ENCODE measurements at regions not wholly inside any gene's neighbourhood (a gene's known extent, or its start where the extent isn't known, plus 50 kb on each side); places are given as distances from the start of the nearest gene placed in this dataset.

DNA sequence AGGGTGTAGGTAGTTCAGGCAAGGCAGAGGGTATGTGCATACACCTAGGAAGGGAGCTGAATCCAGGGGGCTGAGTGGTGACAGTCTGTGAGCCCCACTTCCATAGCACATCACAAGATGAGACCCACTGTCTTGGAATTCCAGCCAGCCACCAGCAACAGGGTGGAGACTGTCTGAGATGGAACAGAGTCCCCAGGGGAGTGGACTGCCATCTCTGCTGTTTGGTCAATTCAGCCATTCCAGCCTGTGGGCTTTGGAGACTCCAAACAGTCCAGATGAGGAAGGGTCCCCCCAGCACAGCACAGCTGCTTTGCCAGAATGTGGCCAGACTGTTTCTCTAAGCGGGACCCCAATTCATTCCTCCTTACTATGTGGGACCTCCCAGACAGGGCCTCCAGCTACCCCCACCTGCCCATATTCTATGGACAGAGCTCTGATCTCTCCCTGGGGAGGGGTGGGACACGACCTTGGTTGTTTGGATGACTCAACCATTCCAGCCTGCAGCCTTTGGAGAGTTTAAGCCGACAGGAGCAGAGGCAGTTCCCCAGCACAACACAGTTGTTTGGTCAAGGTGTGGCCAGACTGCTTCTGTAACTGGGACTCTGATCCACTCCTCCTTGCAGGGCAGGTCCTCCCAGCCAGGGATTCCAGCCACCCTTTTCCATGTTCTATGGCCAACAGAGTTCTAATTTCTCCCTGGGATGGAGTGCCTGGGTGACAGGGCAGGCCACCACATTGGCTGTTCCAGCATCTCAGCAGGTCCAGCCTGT is 178.0 kb downstream of the RND3 start:
- Histone ChIP-seq H3F3A (replicated peaks; ENCODE audit: insufficient read depth) (no peaks in the 10 kb centered on the region), H3K27ac (ENCODE audit: low read depth in 2 of 2, low read length in 1 of 2) (no peak overlapping the region), H2AFZ (ENCODE audit: low read depth) (no peak overlapping the region), H3K27me3 (ENCODE audit: insufficient read depth) (no peaks in the 10 kb centered on the region), H3K36me3 (replicated peaks in 1 of 2; ENCODE audit: control insufficient read depth in 1 of 2, insufficient read depth in 2 of 2, low read length in 1 of 2) (no peaks in the 10 kb centered on the region), H3K4me3 (ENCODE audit: low read depth in 2 of 2, low read length in 1 of 2) (no peak overlapping the region), H3K9ac (no peak overlapping the region), H3K79me2 (ENCODE audit: insufficient read depth) (no peaks in the 10 kb centered on the region), H3K9me2 (no peaks in the 10 kb centered on the region), H4K20me1 (ENCODE audit: insufficient read depth) (no peaks in the 10 kb centered on the region), H3K4me2 (no peak overlapping the region), H3K9me3 (peaks cover 8% of the 10 kb centered on the region), H3K4me1 (ENCODE audit: control insufficient read depth in 1 of 2, insufficient read depth in 2 of 2, low read depth in 1 of 2, low read length in 1 of 2) (no peaks in the 10 kb centered on the region)
- DNase-seq: no peak
- ChIA-PET CTCF (no interaction called here), POLR2A (no interaction called here)
- no peak for TF ChIP-seq SMC3 (IDR thresholded peaks at IDR 0.05; ENCODE audit: low read depth, low read length)
- TF ChIP-seq GABPA (IDR thresholded peaks at IDR 0.05; ENCODE audit: low read depth): no peak
- no peak for TF ChIP-seq POLR2AphosphoS5 (IDR thresholded peaks at IDR 0.05; ENCODE audit: low read depth, low read length)
- TF ChIP-seq, protein P1, sequence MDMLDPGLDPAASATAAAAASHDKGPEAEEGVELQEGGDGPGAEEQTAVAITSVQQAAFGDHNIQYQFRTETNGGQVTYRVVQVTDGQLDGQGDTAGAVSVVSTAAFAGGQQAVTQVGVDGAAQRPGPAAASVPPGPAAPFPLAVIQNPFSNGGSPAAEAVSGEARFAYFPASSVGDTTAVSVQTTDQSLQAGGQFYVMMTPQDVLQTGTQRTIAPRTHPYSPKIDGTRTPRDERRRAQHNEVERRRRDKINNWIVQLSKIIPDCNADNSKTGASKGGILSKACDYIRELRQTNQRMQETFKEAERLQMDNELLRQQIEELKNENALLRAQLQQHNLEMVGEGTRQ (IDR thresholded peaks at IDR 0.05; ENCODE audit: borderline replicate concordance, low read depth, low read length): no peak
- no peak for TF ChIP-seq GATA2 (CRISPR knock-in tag; IDR thresholded peaks at IDR 0.05)
- TF ChIP-seq, protein P2, sequence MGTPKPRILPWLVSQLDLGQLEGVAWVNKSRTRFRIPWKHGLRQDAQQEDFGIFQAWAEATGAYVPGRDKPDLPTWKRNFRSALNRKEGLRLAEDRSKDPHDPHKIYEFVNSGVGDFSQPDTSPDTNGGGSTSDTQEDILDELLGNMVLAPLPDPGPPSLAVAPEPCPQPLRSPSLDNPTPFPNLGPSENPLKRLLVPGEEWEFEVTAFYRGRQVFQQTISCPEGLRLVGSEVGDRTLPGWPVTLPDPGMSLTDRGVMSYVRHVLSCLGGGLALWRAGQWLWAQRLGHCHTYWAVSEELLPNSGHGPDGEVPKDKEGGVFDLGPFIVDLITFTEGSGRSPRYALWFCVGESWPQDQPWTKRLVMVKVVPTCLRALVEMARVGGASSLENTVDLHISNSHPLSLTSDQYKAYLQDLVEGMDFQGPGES (IDR thresholded peaks at IDR 0.05; ENCODE audit: low read depth, low read length): no peak
- TF ChIP-seq RAD21 (IDR thresholded peaks at IDR 0.05; ENCODE audit: low read length): no peak
- TF ChIP-seq RFX5 (IDR thresholded peaks at IDR 0.05; ENCODE audit: low read length): no peak
- TF ChIP-seq, protein P3, sequence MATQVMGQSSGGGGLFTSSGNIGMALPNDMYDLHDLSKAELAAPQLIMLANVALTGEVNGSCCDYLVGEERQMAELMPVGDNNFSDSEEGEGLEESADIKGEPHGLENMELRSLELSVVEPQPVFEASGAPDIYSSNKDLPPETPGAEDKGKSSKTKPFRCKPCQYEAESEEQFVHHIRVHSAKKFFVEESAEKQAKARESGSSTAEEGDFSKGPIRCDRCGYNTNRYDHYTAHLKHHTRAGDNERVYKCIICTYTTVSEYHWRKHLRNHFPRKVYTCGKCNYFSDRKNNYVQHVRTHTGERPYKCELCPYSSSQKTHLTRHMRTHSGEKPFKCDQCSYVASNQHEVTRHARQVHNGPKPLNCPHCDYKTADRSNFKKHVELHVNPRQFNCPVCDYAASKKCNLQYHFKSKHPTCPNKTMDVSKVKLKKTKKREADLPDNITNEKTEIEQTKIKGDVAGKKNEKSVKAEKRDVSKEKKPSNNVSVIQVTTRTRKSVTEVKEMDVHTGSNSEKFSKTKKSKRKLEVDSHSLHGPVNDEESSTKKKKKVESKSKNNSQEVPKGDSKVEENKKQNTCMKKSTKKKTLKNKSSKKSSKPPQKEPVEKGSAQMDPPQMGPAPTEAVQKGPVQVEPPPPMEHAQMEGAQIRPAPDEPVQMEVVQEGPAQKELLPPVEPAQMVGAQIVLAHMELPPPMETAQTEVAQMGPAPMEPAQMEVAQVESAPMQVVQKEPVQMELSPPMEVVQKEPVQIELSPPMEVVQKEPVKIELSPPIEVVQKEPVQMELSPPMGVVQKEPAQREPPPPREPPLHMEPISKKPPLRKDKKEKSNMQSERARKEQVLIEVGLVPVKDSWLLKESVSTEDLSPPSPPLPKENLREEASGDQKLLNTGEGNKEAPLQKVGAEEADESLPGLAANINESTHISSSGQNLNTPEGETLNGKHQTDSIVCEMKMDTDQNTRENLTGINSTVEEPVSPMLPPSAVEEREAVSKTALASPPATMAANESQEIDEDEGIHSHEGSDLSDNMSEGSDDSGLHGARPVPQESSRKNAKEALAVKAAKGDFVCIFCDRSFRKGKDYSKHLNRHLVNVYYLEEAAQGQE (IDR thresholded peaks at IDR 0.05; ENCODE audit: low read depth, low read length): no peak
- TF ChIP-seq NFIC (IDR thresholded peaks at IDR 0.05; ENCODE audit: borderline replicate concordance): no peak
- TF ChIP-seq MEF2A (IDR thresholded peaks at IDR 0.05; ENCODE audit: borderline replicate concordance, low read depth): no peak
- TF ChIP-seq, protein P4, sequence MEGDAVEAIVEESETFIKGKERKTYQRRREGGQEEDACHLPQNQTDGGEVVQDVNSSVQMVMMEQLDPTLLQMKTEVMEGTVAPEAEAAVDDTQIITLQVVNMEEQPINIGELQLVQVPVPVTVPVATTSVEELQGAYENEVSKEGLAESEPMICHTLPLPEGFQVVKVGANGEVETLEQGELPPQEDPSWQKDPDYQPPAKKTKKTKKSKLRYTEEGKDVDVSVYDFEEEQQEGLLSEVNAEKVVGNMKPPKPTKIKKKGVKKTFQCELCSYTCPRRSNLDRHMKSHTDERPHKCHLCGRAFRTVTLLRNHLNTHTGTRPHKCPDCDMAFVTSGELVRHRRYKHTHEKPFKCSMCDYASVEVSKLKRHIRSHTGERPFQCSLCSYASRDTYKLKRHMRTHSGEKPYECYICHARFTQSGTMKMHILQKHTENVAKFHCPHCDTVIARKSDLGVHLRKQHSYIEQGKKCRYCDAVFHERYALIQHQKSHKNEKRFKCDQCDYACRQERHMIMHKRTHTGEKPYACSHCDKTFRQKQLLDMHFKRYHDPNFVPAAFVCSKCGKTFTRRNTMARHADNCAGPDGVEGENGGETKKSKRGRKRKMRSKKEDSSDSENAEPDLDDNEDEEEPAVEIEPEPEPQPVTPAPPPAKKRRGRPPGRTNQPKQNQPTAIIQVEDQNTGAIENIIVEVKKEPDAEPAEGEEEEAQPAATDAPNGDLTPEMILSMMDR (IDR thresholded peaks at IDR 0.05): no peak
- TF ChIP-seq FOXJ3 (CRISPR knock-in tag; IDR thresholded peaks at IDR 0.05): no peak
- no peak for TF ChIP-seq CHD2 (IDR thresholded peaks at IDR 0.05; ENCODE audit: low read length, partially characterized antibody)
- no peak for TF ChIP-seq TAF1 (IDR thresholded peaks at IDR 0.05; ENCODE audit: borderline replicate concordance, low read depth, low read length)
- TF ChIP-seq JUND (IDR thresholded peaks at IDR 0.05): no peak
- whole genome bisulfite sequencing (ENCODE audit: low lambda C conversion rate): 60% methylated on average over 1 of the region's 3 CpGs
